Fibroblast of lung (primary cell): ENCODE measurements at regions not wholly inside any gene's neighbourhood (a gene's known extent, or its start where the extent isn't known, plus 50 kb on each side); places are given as distances from the start of the nearest gene placed in this dataset.

Source experiments
- CTCF ChIP-seq, 2 donors: IDR thresholded peaks in 1 of 2; conservative IDR thresholded peaks in 1 of 2; 1 replicate in 1 of 2; 2 replicates in 1 of 2; pipeline ENCODE4 v1.5.1; 2011 to 2012; ENCODE audit warnings: low read length in 2 of 2, control low read depth in 1 of 2, inconsistent platforms in 1 of 2, low read depth in 1 of 2, mild to moderate bottlenecking in 1 of 2
- EZH2 ChIP-seq: IDR thresholded peaks from 2 replicates; pipeline ENCODE4 v1.5.1; 2012; ENCODE audit warnings: low read length, control low read depth, mild to moderate bottlenecking; ENCODE audit errors: missing control alignments

- TF ChIP-seq CTCF (conservative IDR thresholded peaks at IDR 0.05 in 1 of 2, IDR thresholded peaks at IDR 0.05 in 1 of 2; ENCODE audit: low read depth in 1 of 2, low read length in 2 of 2) (no peak), EZH2 (no peak)
Measured at GRCh38 chr1:59238333-59238934, 58.5 kb upstream of the FGGY start.
